D721Med (cell line): ENCODE measurements at regions not wholly inside any gene's neighbourhood (a gene's known extent, or its start where the extent isn't known, plus 50 kb on each side); places are given as distances from the start of the nearest gene placed in this dataset.

ENCODE experiments used
- DNase-seq: peaks from one replicate; pipeline ENCODE4 v3.0.0; 2011; ENCODE audit warnings: low spot score; ENCODE audit not compliant: insufficient read length
- FAIRE-seq: peaks from 2 replicates; lab custom pipeline; 2011; peaks lifted over from hg19 to GRCh38; lab: Jason Lieb, UNC
- CTCF ChIP-seq: IDR thresholded peaks from 2 replicates; pipeline ENCODE4 v1.5.1; 2012; ENCODE audit warnings: mild to moderate bottlenecking, control low read depth; ENCODE audit not compliant: insufficient read depth; ENCODE audit errors: missing control alignments

DNA sequence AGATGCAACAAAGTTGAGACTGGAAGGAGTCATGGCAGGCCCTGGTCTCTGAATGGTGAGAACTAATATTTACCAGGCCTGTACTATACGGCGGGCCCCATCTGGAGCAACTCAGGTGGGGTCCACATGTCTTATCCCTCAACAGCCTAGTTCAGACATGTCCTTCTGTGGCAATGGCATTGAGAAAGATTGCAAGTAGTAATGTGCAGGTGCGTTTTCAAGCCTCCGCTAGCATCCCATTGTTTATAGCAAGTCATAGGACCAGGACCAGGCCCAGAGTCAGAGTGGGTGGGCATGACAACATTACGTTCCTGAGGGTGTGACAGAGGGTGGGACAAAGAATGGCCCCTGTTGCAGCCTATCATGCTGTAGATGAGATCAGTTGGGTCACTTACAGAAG, 541.1 kb downstream of the EFNB2 start:
- DNase-seq: no peak
- FAIRE-seq: no peak
- no peak for TF ChIP-seq CTCF

- no peak for TF ChIP-seq CTCF
- no peak for FAIRE-seq
- no peak for DNase-seq
Observed at GRCh38 chr13:105991622-105992277, 543.7 kb downstream of the EFNB2 start.

- FAIRE-seq (no peak), DNase-seq (no peak)
- TF ChIP-seq CTCF: no peak
Observed at GRCh38 chr13:105991131-105991530, 544.3 kb downstream of the EFNB2 start.

GRCh38 chr13:105990256-105990958, 545.1 kb downstream of the EFNB2 start:
- no peak for TF ChIP-seq CTCF
- DNase-seq: no peak
- FAIRE-seq: no peak

DNA sequence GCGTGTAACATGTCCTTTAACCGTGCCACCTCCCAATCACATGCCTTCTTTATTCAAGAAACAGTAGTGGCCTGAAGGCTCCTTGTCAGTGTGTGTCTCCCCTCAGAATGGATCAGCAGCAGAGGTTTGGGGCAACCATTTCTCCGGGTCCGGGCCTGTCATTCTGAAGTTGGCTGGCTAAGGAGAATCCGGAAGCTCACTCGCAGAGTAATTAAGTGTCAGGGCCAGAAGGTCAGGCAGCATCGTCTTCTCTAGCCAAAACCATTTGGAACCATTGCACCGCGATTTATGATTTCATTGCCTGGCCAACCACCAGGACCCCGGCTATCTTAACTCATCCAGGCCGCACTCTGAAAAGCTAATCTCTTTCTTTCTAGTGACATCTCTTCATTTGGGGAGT, 550.8 kb downstream of the EFNB2 start:
- FAIRE-seq: no peak
- no peak for TF ChIP-seq CTCF
- no peak for DNase-seq

DNA sequence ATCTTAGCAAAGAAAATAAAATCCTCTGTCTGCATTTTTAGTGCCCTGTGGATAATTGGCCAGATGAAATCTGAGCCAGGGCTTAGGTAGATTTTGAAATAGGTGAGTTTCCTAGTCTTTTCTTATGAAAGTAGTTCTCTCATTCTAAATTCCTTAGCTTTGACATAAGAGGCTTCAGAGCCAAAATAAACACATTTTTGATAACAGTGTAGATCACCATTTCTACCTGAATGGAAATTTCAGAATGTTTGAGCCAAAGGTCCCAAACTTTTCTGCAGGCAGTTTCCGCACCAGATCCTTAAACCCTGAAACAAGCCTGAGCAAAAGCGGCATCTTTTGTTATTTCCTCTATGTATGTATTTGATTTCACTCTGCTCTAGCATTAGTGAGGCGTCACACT, 551.2 kb downstream of the EFNB2 start:
- DNase-seq (no peak), FAIRE-seq (no peak)
- no peak for TF ChIP-seq CTCF
